SK-N-SH (cell line): ENCODE measurements at regions not wholly inside any gene's neighbourhood (a gene's known extent, or its start where the extent isn't known, plus 50 kb on each side); places are given as distances from the start of the nearest gene placed in this dataset.

ENCODE experiments used
- CTCF ChIA-PET: fragments of 300-600, 350-600 bp; formaldehyde crosslinking; extraction: SDS; loops from one replicate; lab custom pipeline; 2021; lab: Yijun Ruan, JAX
- POLR2A ChIA-PET: fragments of 350-600 bp; sonication (Branson Sonifier 250); formaldehyde crosslinking; extraction: SDS; loops from one replicate; lab custom pipeline; 2020; ENCODE audit warnings: antibody characterized with exemption, inconsistent platforms; lab: Yijun Ruan, JAX
- DNase-seq: peaks from one replicate; pipeline ENCODE4 v3.0.0; 2012
- H2AFZ ChIP-seq: fragments of 200-600 bp; sonication (generic); 2 replicates; pipeline ENCODE4 v1.8.1; 2016; ENCODE audit warnings: antibody characterized with exemption, mild to moderate bottlenecking, low read depth
- H3F3A ChIP-seq: fragments of 200-600 bp; sonication (generic); replicated peaks from 2 replicates; pipeline ENCODE3; 2016; ENCODE audit warnings: antibody characterized with exemption, mild to moderate bottlenecking; ENCODE audit not compliant: insufficient read depth
- H3K27ac ChIP-seq, 2 experiments: fragments of 200-500 bp in 1 of 2; fragments of 200-600 bp in 1 of 2; sonication (Bioruptor generic) in 1 of 2; sonication (generic), shearing (Covaris generic) in 1 of 2; 2 replicates each; pipeline versions ENCODE4 v1.5.1 to v1.6.1; 2014 to 2016; ENCODE audit warnings: low read depth in 2 of 2, inconsistent platforms in 1 of 2, low read length in 1 of 2, mild to moderate bottlenecking in 1 of 2, mixed read lengths in 1 of 2
- H3K27me3 ChIP-seq: fragments of 200-600 bp; sonication (generic), shearing (Covaris generic); 2 replicates; pipeline ENCODE4 v1.6.1; 2016; ENCODE audit warnings: mixed run types; ENCODE audit not compliant: insufficient read depth
- H3K36me3 ChIP-seq, 2 experiments: fragments of 200-500 bp in 1 of 2; fragments of 200-600 bp in 1 of 2; sonication (Bioruptor generic) in 1 of 2; sonication (generic) in 1 of 2; replicated peaks in 1 of 2; 2 replicates each; pipeline versions ENCODE3 to v1.5.1; 2014 to 2016; ENCODE audit warnings: low read length in 1 of 2, mild to moderate bottlenecking in 1 of 2; ENCODE audit not compliant: insufficient read depth in 2 of 2, control insufficient read depth in 1 of 2
- H3K4me1 ChIP-seq, 2 experiments: fragments of 200-500 bp in 1 of 2; fragments of 200-600 bp in 1 of 2; sonication (Bioruptor generic) in 1 of 2; sonication (generic), shearing (Covaris generic) in 1 of 2; 2 replicates each; pipeline versions ENCODE4 v1.5.1 to v1.6.1; 2014 to 2016; ENCODE audit warnings: low read depth in 1 of 2, low read length in 1 of 2, mixed run types in 1 of 2; ENCODE audit not compliant: insufficient read depth in 2 of 2, control insufficient read depth in 1 of 2
- H3K4me2 ChIP-seq: fragments of 200-600 bp; sonication (generic), shearing (Covaris generic); 2 replicates; pipeline ENCODE4 v1.6.1; 2017; ENCODE audit warnings: mixed run types
- H3K4me3 ChIP-seq, 2 experiments: fragments of 200-500 bp in 1 of 2; fragments of 200-600 bp in 1 of 2; sonication (Bioruptor generic) in 1 of 2; sonication (generic), shearing (Covaris generic) in 1 of 2; 2 replicates each; pipeline versions ENCODE4 v1.5.1 to v1.8.1; 2014 to 2016; ENCODE audit warnings: low read depth in 2 of 2, inconsistent platforms in 1 of 2, low read length in 1 of 2, mild to moderate bottlenecking in 1 of 2, mixed read lengths in 1 of 2, moderate library complexity in 1 of 2
- H3K79me2 ChIP-seq: fragments of 200-600 bp; sonication (generic); 2 replicates; pipeline ENCODE4 v1.8.1; 2017; ENCODE audit warnings: mild to moderate bottlenecking; ENCODE audit not compliant: insufficient read depth
- H3K9ac ChIP-seq: fragments of 200-600 bp; sonication (generic); 2 replicates; pipeline ENCODE4 v1.6.1; 2017; ENCODE audit warnings: mixed run types
- H3K9me2 ChIP-seq: fragments of 200-600 bp; sonication (generic); 2 replicates; pipeline ENCODE4 v1.6.1; 2017; ENCODE audit warnings: mixed run types
- H3K9me3 ChIP-seq: fragments of 200-600 bp; sonication (generic); 2 replicates; pipeline ENCODE4 v1.6.1; 2017; ENCODE audit warnings: mixed run types, mild to moderate bottlenecking, moderate library complexity
- H4K20me1 ChIP-seq: fragments of 200-600 bp; sonication (generic); 2 replicates; pipeline ENCODE4 v1.6.1; 2017; ENCODE audit warnings: mild to moderate bottlenecking, mixed run types; ENCODE audit not compliant: insufficient read depth
- CHD2 ChIP-seq: fragments of 150-350 bp; IDR thresholded peaks from 2 replicates; pipeline ENCODE4 v1.6.1; 2018; ENCODE audit warnings: low read length; ENCODE audit not compliant: partially characterized antibody
- EP300 ChIP-seq, 2 experiments: IDR thresholded peaks; 2 replicates each; pipeline versions ENCODE4 v1.4.0 to v1.6.1; 2012; ENCODE audit warnings: borderline replicate concordance in 1 of 2, low read depth in 1 of 2, low read length in 1 of 2
- EZH2phosphoT487 ChIP-seq: fragments of 200-600 bp; sonication (generic); IDR thresholded peaks from 2 replicates; pipeline ENCODE4 v1.6.1; 2017; ENCODE audit warnings: low read depth, mixed run types, mild to moderate bottlenecking, antibody characterized with exemption, moderate library complexity, borderline replicate concordance
- FOXJ3 ChIP-seq: sonication (generic); formaldehyde crosslinking; IDR thresholded peaks from 2 replicates; pipeline ENCODE4 v1.5.1; 2020; ENCODE audit warnings: mild to moderate bottlenecking, missing genetic modification reagents
- GATA2 ChIP-seq: sonication (generic); formaldehyde crosslinking; IDR thresholded peaks from 2 replicates; pipeline ENCODE4 v1.5.0; 2020; ENCODE audit warnings: mild to moderate bottlenecking, missing genetic modification reagents
- MEF2A ChIP-seq: IDR thresholded peaks from 2 replicates; pipeline ENCODE4 v1.4.0; 2012; ENCODE audit warnings: low read depth, borderline replicate concordance
- MXI1 ChIP-seq: IDR thresholded peaks from 2 replicates; pipeline ENCODE4 v1.6.1; 2012; ENCODE audit warnings: mild to moderate bottlenecking, low read depth, low read length, improper control_type of control experiment
- NFIC ChIP-seq: IDR thresholded peaks from 2 replicates; pipeline ENCODE4 v1.4.0; 2012; ENCODE audit warnings: borderline replicate concordance
- NRF1 ChIP-seq: IDR thresholded peaks from 2 replicates; pipeline ENCODE4 v1.6.1; 2012; ENCODE audit warnings: low read depth, mild to moderate bottlenecking, low read length
- POLR2AphosphoS5 ChIP-seq: IDR thresholded peaks from 2 replicates; pipeline ENCODE4 v1.6.1; 2012; ENCODE audit warnings: low read depth, low read length
- RAD21 ChIP-seq: IDR thresholded peaks from 2 replicates; pipeline ENCODE4 v1.6.1; 2012; ENCODE audit warnings: mild to moderate bottlenecking, low read length
- RCOR1 ChIP-seq: fragments of 150-350 bp; IDR thresholded peaks from 2 replicates; pipeline ENCODE4 v1.6.1; 2017; ENCODE audit warnings: antibody characterized with exemption, low read length
- RFX5 ChIP-seq: IDR thresholded peaks from 2 replicates; pipeline ENCODE4 v1.6.1; 2012; ENCODE audit warnings: mild to moderate bottlenecking, improper control_type of control experiment, low read length
- RXRA ChIP-seq: IDR thresholded peaks from 2 replicates; pipeline ENCODE4 v1.4.0; 2012; ENCODE audit warnings: low read depth, mild to moderate bottlenecking, borderline replicate concordance
- SIN3A ChIP-seq: IDR thresholded peaks from 2 replicates; pipeline ENCODE4 v1.6.1; 2012; ENCODE audit warnings: low read depth, mild to moderate bottlenecking, low read length, moderate library complexity, borderline replicate concordance
- SMC3 ChIP-seq: IDR thresholded peaks from 2 replicates; pipeline ENCODE4 v1.6.1; 2012; ENCODE audit warnings: low read depth, low read length, improper control_type of control experiment
- TAF1 ChIP-seq: IDR thresholded peaks from 2 replicates; pipeline ENCODE4 v1.6.1; 2012; ENCODE audit warnings: low read depth, mild to moderate bottlenecking, low read length, moderate library complexity, borderline replicate concordance
- TCF12 ChIP-seq: IDR thresholded peaks from 2 replicates; pipeline ENCODE4 v1.4.0; 2012
- YY1 ChIP-seq: IDR thresholded peaks from 2 replicates; pipeline ENCODE4 v1.4.0; 2012; ENCODE audit warnings: low read depth, mild to moderate bottlenecking
- WGBS: methylation state at CpG from one replicate; pipeline ENCODE4 v1.1.6; 2017; ENCODE audit warnings: low lambda C conversion rate; 5-methylcytosine and 5-hydroxymethylcytosine counted together
- TF ChIP-seq, protein P1 (sequence below): fragments of 150-350 bp; IDR thresholded peaks from 2 replicates; pipeline ENCODE4 v1.6.1; 2016; ENCODE audit warnings: mild to moderate bottlenecking, low read depth, low read length
- TF ChIP-seq, protein P2 (sequence below): fragments of 200-600 bp; sonication (generic); IDR thresholded peaks from 2 replicates; pipeline ENCODE4 v1.6.1; 2017; ENCODE audit warnings: antibody characterized with exemption, mild to moderate bottlenecking, moderate library complexity
- TF ChIP-seq, protein P3 (sequence below): fragments of 150-350 bp; IDR thresholded peaks from 2 replicates; pipeline ENCODE4 v1.6.1; 2017; ENCODE audit warnings: antibody characterized with exemption, low read length, low read depth, borderline replicate concordance
- TF ChIP-seq, protein P4 (sequence below): IDR thresholded peaks from 2 replicates; pipeline ENCODE4; 2012

- no peak overlapping the region for H3K9ac ChIP-seq
- no peak for DNase-seq
- no peaks in the 10 kb centered on the region for H3K9me2 ChIP-seq
- TF ChIP-seq NRF1 (no peak), SIN3A (no peak), YY1 (no peak), SMC3 (no peak), EP300 (IDR thresholded peaks at IDR 0.05; ENCODE audit: borderline replicate concordance in 1 of 2, low read depth in 1 of 2, low read length in 1 of 2) (no peak), TCF12 (no peak), GATA2 (no peak), CHD2 (no peak), FOXJ3 (CRISPR knock-in tag) (no peak), RXRA (no peak), NFIC (no peak), MXI1 (no peak), EZH2phosphoT487 (no peak), TAF1 (no peak)
- TF ChIP-seq, protein P1, sequence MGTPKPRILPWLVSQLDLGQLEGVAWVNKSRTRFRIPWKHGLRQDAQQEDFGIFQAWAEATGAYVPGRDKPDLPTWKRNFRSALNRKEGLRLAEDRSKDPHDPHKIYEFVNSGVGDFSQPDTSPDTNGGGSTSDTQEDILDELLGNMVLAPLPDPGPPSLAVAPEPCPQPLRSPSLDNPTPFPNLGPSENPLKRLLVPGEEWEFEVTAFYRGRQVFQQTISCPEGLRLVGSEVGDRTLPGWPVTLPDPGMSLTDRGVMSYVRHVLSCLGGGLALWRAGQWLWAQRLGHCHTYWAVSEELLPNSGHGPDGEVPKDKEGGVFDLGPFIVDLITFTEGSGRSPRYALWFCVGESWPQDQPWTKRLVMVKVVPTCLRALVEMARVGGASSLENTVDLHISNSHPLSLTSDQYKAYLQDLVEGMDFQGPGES, result no peak
- no peak overlapping the region for H3K4me2 ChIP-seq
- no peaks in the 10 kb centered on the region for H3K4me1 ChIP-seq
- no peak overlapping the region for H2AFZ ChIP-seq
- H3K36me3 ChIP-seq, result no peaks in the 10 kb centered on the region
- WGBS, result 19% methylated on average over 4 of the region's 9 CpGs
- POLR2A ChIA-PET, result no interaction called here
- no peak overlapping the region for H3K27ac ChIP-seq
- no peaks in the 10 kb centered on the region for H3K79me2 ChIP-seq
- no peaks in the 10 kb centered on the region for H4K20me1 ChIP-seq
- H3K27me3 ChIP-seq, result no peaks in the 10 kb centered on the region
- CTCF ChIA-PET, result no interaction called here
- H3K9me3 ChIP-seq, result no peaks in the 10 kb centered on the region
- H3K4me3 ChIP-seq, result no peak overlapping the region
- no peaks in the 10 kb centered on the region for H3F3A ChIP-seq
Observed at GRCh38 chr2:239790721-239791120, 234.4 kb downstream of the NDUFA10 start.

DNA sequence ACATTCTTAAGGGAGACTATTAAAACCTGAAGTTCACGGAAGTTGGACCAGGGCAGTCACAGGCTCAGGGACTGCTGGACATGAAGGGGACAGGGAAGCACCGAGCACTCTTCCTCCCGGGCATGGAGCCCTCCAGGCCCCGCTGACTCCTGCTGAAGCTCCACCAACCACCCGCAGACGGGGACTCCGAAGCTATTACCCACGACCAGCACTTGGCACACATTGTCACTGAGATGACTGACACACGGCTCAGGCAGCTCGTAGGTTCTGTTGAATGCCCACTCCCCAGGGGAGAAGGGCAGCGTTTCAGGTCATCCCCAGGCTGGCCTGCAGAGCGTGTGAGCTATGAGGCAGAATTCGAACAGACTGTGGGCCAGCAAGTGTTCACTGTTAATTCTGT lies 234.8 kb downstream of the NDUFA10 start:
- Histone ChIP-seq H3K4me3 (no peak overlapping the region), H2AFZ (no peak overlapping the region), H4K20me1 (no peaks in the 10 kb centered on the region), H3K9ac (no peak overlapping the region), H3K9me3 (no peaks in the 10 kb centered on the region), H3K36me3 (no peaks in the 10 kb centered on the region), H3K27me3 (no peaks in the 10 kb centered on the region), H3K9me2 (no peaks in the 10 kb centered on the region), H3F3A (no peaks in the 10 kb centered on the region), H3K79me2 (no peaks in the 10 kb centered on the region), H3K4me1 (no peaks in the 10 kb centered on the region), H3K4me2 (no peak overlapping the region), H3K27ac (no peak overlapping the region)
- 38% methylated on average over 11 of the region's 13 CpGs for WGBS
- no peak for DNase-seq
- POLR2A ChIA-PET, result no interaction called here
- CTCF ChIA-PET, result no interaction called here
- TF ChIP-seq SMC3, result no peak
- no peak for TF ChIP-seq TAF1
- no peak for TF ChIP-seq SIN3A
- TF ChIP-seq, protein P2, sequence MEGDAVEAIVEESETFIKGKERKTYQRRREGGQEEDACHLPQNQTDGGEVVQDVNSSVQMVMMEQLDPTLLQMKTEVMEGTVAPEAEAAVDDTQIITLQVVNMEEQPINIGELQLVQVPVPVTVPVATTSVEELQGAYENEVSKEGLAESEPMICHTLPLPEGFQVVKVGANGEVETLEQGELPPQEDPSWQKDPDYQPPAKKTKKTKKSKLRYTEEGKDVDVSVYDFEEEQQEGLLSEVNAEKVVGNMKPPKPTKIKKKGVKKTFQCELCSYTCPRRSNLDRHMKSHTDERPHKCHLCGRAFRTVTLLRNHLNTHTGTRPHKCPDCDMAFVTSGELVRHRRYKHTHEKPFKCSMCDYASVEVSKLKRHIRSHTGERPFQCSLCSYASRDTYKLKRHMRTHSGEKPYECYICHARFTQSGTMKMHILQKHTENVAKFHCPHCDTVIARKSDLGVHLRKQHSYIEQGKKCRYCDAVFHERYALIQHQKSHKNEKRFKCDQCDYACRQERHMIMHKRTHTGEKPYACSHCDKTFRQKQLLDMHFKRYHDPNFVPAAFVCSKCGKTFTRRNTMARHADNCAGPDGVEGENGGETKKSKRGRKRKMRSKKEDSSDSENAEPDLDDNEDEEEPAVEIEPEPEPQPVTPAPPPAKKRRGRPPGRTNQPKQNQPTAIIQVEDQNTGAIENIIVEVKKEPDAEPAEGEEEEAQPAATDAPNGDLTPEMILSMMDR, result no peak
- TF ChIP-seq RCOR1, result no peak
- TF ChIP-seq, protein P1, result no peak
- TF ChIP-seq RFX5, result no peak
- no peak for TF ChIP-seq NFIC
- TF ChIP-seq, protein P3, sequence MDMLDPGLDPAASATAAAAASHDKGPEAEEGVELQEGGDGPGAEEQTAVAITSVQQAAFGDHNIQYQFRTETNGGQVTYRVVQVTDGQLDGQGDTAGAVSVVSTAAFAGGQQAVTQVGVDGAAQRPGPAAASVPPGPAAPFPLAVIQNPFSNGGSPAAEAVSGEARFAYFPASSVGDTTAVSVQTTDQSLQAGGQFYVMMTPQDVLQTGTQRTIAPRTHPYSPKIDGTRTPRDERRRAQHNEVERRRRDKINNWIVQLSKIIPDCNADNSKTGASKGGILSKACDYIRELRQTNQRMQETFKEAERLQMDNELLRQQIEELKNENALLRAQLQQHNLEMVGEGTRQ, result no peak
- no peak for TF ChIP-seq POLR2AphosphoS5
- TF ChIP-seq MXI1, result no peak
- no peak for TF ChIP-seq YY1
- no peak for TF ChIP-seq MEF2A
- no peak for TF ChIP-seq NRF1
- no peak for TF ChIP-seq RAD21
- TF ChIP-seq TCF12, result no peak
- TF ChIP-seq, protein P4, sequence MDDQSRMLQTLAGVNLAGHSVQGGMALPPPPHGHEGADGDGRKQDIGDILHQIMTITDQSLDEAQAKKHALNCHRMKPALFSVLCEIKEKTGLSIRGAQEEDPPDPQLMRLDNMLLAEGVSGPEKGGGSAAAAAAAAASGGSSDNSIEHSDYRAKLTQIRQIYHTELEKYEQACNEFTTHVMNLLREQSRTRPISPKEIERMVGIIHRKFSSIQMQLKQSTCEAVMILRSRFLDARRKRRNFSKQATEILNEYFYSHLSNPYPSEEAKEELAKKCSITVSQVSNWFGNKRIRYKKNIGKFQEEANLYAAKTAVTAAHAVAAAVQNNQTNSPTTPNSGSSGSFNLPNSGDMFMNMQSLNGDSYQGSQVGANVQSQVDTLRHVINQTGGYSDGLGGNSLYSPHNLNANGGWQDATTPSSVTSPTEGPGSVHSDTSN, result no peak
- no peak for TF ChIP-seq GATA2
